Activated CD4-positive, CD25-positive, alpha-beta regulatory T cell treated with anti-CD3 and anti-CD28 coated beads, Interleukin-2, amount 50 U/mL, for 16 hours (primary cell): ENCODE measurements at regions not wholly inside any gene's neighbourhood (a gene's known extent, or its start where the extent isn't known, plus 50 kb on each side); places are given as distances from the start of the nearest gene placed in this dataset.
"Not testable (repeated sequence)": the region's sequence is repeated elsewhere in the genome, so short reads cannot be mapped to it uniquely, and the experiment has no call there.

Source experiments
- DNase-seq: peaks from one replicate; pipeline ENCODE4 v3.0.0-alpha.2; 2020; ENCODE audit warnings: low read depth, low spot score

GRCh38 chr16:17001471-17001870 is 469.3 kb downstream of the XYLT1 start:
- DNase-seq, result no peak

- no peak for DNase-seq
These were observed 468.2 kb downstream of the XYLT1 start for GRCh38 chr16:17002565-17002964.

GRCh38 chr16:17005963-17006362 is 464.8 kb downstream of the XYLT1 start:
- DNase-seq, result not testable (repeated sequence)

GRCh38 chr16:17011712-17012111 is 459.0 kb downstream of the XYLT1 start:
- DNase-seq, result no peak

- DNase-seq, result no peak
These were observed 457.7 kb downstream of the XYLT1 start for GRCh38 chr16:17013038-17013437.

- no peak for DNase-seq
These were observed 456.2 kb downstream of the XYLT1 start for GRCh38 chr16:17014484-17015121.

GRCh38 chr16:17015702-17016101 is 455.1 kb downstream of the XYLT1 start:
- DNase-seq, result no peak

- no peak for DNase-seq
These were observed 453.3 kb downstream of the XYLT1 start for GRCh38 chr16:17017442-17017841.

GRCh38 chr16:17018585-17018939 is 452.2 kb downstream of the XYLT1 start:
- DNase-seq, result no peak

GRCh38 chr16:17019366-17019765 is 451.4 kb downstream of the XYLT1 start:
- DNase-seq, result no peak

- no peak for DNase-seq
These were observed 447.2 kb downstream of the XYLT1 start for GRCh38 chr16:17023606-17024005.

- no peak for DNase-seq
These were observed 446.2 kb downstream of the XYLT1 start for GRCh38 chr16:17024514-17024913.

- no peak for DNase-seq
These were observed 444.0 kb downstream of the XYLT1 start for GRCh38 chr16:17026600-17027242.

GRCh38 chr16:17027488-17028129 is 443.2 kb downstream of the XYLT1 start:
- DNase-seq, result no peak

GRCh38 chr16:17029602-17030350 is 441.0 kb downstream of the XYLT1 start:
- no peak for DNase-seq

- no peak for DNase-seq
These were observed 439.1 kb downstream of the XYLT1 start for GRCh38 chr16:17031484-17032268.

- no peak for DNase-seq
These were observed 438.4 kb downstream of the XYLT1 start for GRCh38 chr16:17032332-17032731.

- DNase-seq, result no peak
These were observed 436.1 kb downstream of the XYLT1 start for GRCh38 chr16:17034477-17035252.

GRCh38 chr16:17037499-17037898 is 433.3 kb downstream of the XYLT1 start:
- DNase-seq, result no peak

GRCh38 chr16:17038415-17038814 is 432.3 kb downstream of the XYLT1 start:
- DNase-seq, result no peak

- not testable (repeated sequence) for DNase-seq
These were observed 421.7 kb downstream of the XYLT1 start for GRCh38 chr16:17049109-17049508.
